GM12878 (cell line): ENCODE measurements at regions not wholly inside any gene's neighbourhood (a gene's known extent, or its start where the extent isn't known, plus 50 kb on each side); places are given as distances from the start of the nearest gene placed in this dataset.

ENCODE experiments used
- CBFB ChIP-seq: IDR thresholded peaks from 2 replicates; pipeline ENCODE4 v1.6.1; 2016; ENCODE audit warnings: antibody characterized with exemption, low read depth
- CTCF ChIP-seq, 3 experiments: IDR thresholded peaks in 2 of 3; conservative IDR thresholded peaks in 1 of 3; 2 replicates each; pipeline ENCODE4 v1.5.1; 2011; ENCODE audit warnings: low read depth in 3 of 3, low read length in 3 of 3, mild to moderate bottlenecking in 3 of 3, control low read depth in 2 of 3, moderate library complexity in 2 of 3, inconsistent platforms in 1 of 3, mixed read lengths in 1 of 3; ENCODE audit not compliant: control insufficient read depth in 2 of 3, insufficient read depth in 1 of 3; ENCODE audit errors: extremely low read depth in 1 of 3
- EP300 ChIP-seq, 2 experiments: fragments of 150-350 bp in 1 of 2; IDR thresholded peaks; 2 replicates each; pipeline ENCODE4 v1.6.1; 2011 to 2012; ENCODE audit warnings: low read depth in 2 of 2, low read length in 2 of 2, borderline replicate concordance in 1 of 2, improper control_type of control experiment in 1 of 2, inconsistent platforms in 1 of 2; ENCODE audit not compliant: control insufficient read depth in 1 of 2
- HDAC6 ChIP-seq: fragments of 200-600 bp; sonication (generic); IDR thresholded peaks from one replicate; pipeline ENCODE4 v1.8.0; 2017; ENCODE audit warnings: antibody characterized with exemption; ENCODE audit not compliant: unreplicated experiment
- POLR2A ChIP-seq: IDR thresholded peaks from 2 replicates; pipeline ENCODE4 v1.6.1; 2011; ENCODE audit warnings: low read depth, mild to moderate bottlenecking, low read length
- TAF1 ChIP-seq: IDR thresholded peaks from 2 replicates; pipeline ENCODE4 v1.6.1; 2011; ENCODE audit warnings: mild to moderate bottlenecking, low read depth, low read length, borderline replicate concordance
- ZBTB33 ChIP-seq: fragments of 450-650 bp; IDR thresholded peaks from 2 replicates; pipeline ENCODE4 v1.6.1; 2017; ENCODE audit warnings: mild to moderate bottlenecking
- TF ChIP-seq, protein P1 (sequence below): IDR thresholded peaks from 2 replicates; pipeline ENCODE4 v1.6.1; 2012; ENCODE audit warnings: low read depth, low read length, improper control_type of control experiment

DNA sequence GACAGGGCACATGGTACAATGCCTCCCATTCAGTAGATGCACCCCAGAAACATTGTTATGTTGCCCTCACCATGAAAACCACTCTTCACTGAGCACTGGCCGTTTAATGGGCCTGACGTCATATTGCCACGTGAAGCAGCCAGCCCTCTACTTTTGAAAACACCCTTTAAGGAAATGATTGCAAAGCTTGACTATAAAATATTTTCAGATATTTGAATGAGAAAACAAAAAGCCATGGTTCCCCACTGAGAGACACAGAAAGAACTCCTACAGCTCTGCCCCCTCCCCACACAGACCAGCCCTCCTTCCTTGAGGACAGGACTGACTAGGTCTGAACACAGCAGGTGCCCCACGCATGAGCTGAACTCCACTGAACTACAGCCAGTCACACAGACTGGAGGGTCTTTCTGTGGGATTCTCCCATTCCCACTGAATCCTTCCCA lies 349.1 kb downstream of the ANAPC1 start:
- TF ChIP-seq TAF1 (no peak), EP300 (IDR thresholded peaks at IDR 0.05; ENCODE audit: borderline replicate concordance in 1 of 2, control insufficient read depth in 1 of 2, low read depth in 2 of 2, low read length in 2 of 2) (no peak), CTCF (IDR thresholded peaks at IDR 0.05 in 2 of 3, conservative IDR thresholded peaks at IDR 0.05 in 1 of 3; ENCODE audit: control insufficient read depth in 2 of 3, extremely low read depth in 1 of 3, insufficient read depth in 1 of 3, low read depth in 3 of 3, low read length in 3 of 3) (no peak), POLR2A (no peak), CBFB (no peak), HDAC6 (no peak), ZBTB33 (no peak)
- TF ChIP-seq, protein P1, sequence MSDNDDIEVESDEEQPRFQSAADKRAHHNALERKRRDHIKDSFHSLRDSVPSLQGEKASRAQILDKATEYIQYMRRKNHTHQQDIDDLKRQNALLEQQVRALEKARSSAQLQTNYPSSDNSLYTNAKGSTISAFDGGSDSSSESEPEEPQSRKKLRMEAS: no peak
